B cell (primary cell): ENCODE measurements at regions not wholly inside any gene's neighbourhood (a gene's known extent, or its start where the extent isn't known, plus 50 kb on each side); places are given as distances from the start of the nearest gene placed in this dataset.

ENCODE experiments used
- ATAC-seq: fragments of 200-7000 bp; cut with Tn5 transposase; one replicate; pipeline ENCODE4 v1.10.0; 2021; ENCODE audit warnings: low read depth, mild to moderate bottlenecking, moderate number of reproducible peaks, moderate library complexity
- CTCF ChIA-PET: fragments of 350-600 bp; sonication (Branson Sonifier 250); formaldehyde crosslinking; loops from one replicate; lab custom pipeline; 2021; ENCODE audit warnings: antibody characterized with exemption, inconsistent platforms; lab: Charles Lee
- POLR2A ChIA-PET: fragments of 350-600 bp; sonication (Branson Sonifier 250); formaldehyde crosslinking; loops from one replicate; lab custom pipeline; 2021; ENCODE audit warnings: antibody characterized with exemption; lab: Charles Lee
- DNase-seq: peaks from one replicate; pipeline ENCODE4 v3.0.0; 2013
- H2AFZ ChIP-seq: 2 replicates; pipeline ENCODE4 v1.6.1; 2012; ENCODE audit warnings: mild to moderate bottlenecking, low read depth, low read length; ENCODE audit not compliant: insufficient read depth, poor library complexity, severe bottlenecking
- H3K27ac ChIP-seq, 2 donors: 1 replicate in 1 of 2; 2 replicates in 1 of 2; pipeline ENCODE4 v1.5.1; 2012 to 2013; ENCODE audit warnings: low read length in 2 of 2, mild to moderate bottlenecking in 2 of 2, moderate library complexity in 1 of 2
- H3K27me3 ChIP-seq, 4 experiments: fragments of 200-600 bp in 1 of 4; sonication (generic) in 1 of 4; replicated peaks in 1 of 4; 1 replicate in 2 of 4; 2 replicates in 2 of 4; pipeline versions ENCODE4 v1.6.1 to v1.7.0; 2013 to 2016; ENCODE audit warnings: low read length in 3 of 4, mild to moderate bottlenecking in 2 of 4, mixed read lengths in 1 of 4, moderate library complexity in 1 of 4; ENCODE audit not compliant: insufficient read depth in 4 of 4, control insufficient read depth in 3 of 4; ENCODE audit errors: control extremely low read depth in 1 of 4
- H3K36me3 ChIP-seq, 2 experiments: replicated peaks in 1 of 2; 1 replicate in 1 of 2; 2 replicates in 1 of 2; pipeline versions ENCODE4 v1.6.1 to v1.7.1; 2013; ENCODE audit warnings: low read length in 1 of 2; ENCODE audit not compliant: insufficient read depth in 2 of 2, control insufficient read depth in 1 of 2; ENCODE audit errors: control extremely low read depth in 1 of 2, extremely low read depth in 1 of 2
- H3K4me1 ChIP-seq, 2 donors: fragments of 200-600 bp in 1 of 2; sonication (generic) in 1 of 2; 1 replicate in 1 of 2; 2 replicates in 1 of 2; pipeline versions ENCODE4 v1.5.1 to v1.6.1; 2013 to 2017; ENCODE audit warnings: low read length in 2 of 2; ENCODE audit not compliant: control insufficient read depth in 2 of 2, insufficient read depth in 2 of 2
- H3K4me2 ChIP-seq: replicated peaks from 2 replicates; pipeline ENCODE3; 2012; ENCODE audit warnings: mild to moderate bottlenecking, low read depth, low read length; ENCODE audit not compliant: poor library complexity, severe bottlenecking
- H3K4me3 ChIP-seq, 5 experiments: fragments of 200-600 bp in 1 of 5; sonication (generic) in 1 of 5; 1 replicate in 3 of 5; 2 replicates in 2 of 5; pipeline versions ENCODE4 v1.5.1 to v1.7.0; 2011 to 2016; ENCODE audit warnings: low read length in 4 of 5, mild to moderate bottlenecking in 4 of 5, low read depth in 2 of 5, control low read depth in 1 of 5, moderate library complexity in 1 of 5; ENCODE audit not compliant: insufficient read depth in 1 of 5; ENCODE audit errors: control extremely low read depth in 1 of 5, extremely low read depth in 1 of 5
- H3K79me2 ChIP-seq: fragments of 200-600 bp; sonication (generic); one replicate; pipeline ENCODE4 v1.6.0; 2016; ENCODE audit warnings: low read length; ENCODE audit not compliant: control insufficient read depth, insufficient read depth
- H3K9ac ChIP-seq: fragments of 200-600 bp; sonication (generic); 2 replicates; pipeline ENCODE4 v1.6.1; 2017; ENCODE audit warnings: mild to moderate bottlenecking, low read length, moderate library complexity
- H3K9me3 ChIP-seq, 3 donors: one replicate each; pipeline versions ENCODE4 v1.6.1 to v1.7.1; 2013; ENCODE audit warnings: low read length in 2 of 3; ENCODE audit not compliant: control insufficient read depth in 2 of 3, insufficient read depth in 1 of 3; ENCODE audit errors: control extremely low read depth in 1 of 3
- H4K20me1 ChIP-seq: 2 replicates; pipeline ENCODE4 v1.6.0; 2012; ENCODE audit warnings: mild to moderate bottlenecking, low read length; ENCODE audit not compliant: insufficient read depth, control insufficient read depth, poor library complexity, severe bottlenecking
- H3K27ac Mint-ChIP-seq: one replicate; pipeline ENCODE4 v1.8.0; 2021; ENCODE audit warnings: mixed read lengths
- H3K27me3 Mint-ChIP-seq: one replicate; pipeline ENCODE4 v1.8.0; 2021; ENCODE audit warnings: mixed read lengths
- H3K4me1 Mint-ChIP-seq: one replicate; pipeline ENCODE4 v1.8.0; 2021; ENCODE audit warnings: mixed read lengths
- H3K4me3 Mint-ChIP-seq: one replicate; pipeline ENCODE4 v1.8.0; 2021; ENCODE audit warnings: mixed read lengths
- H3K9me3 Mint-ChIP-seq: one replicate; pipeline ENCODE4 v1.8.0; 2022; ENCODE audit warnings: mixed read lengths; ENCODE audit not compliant: insufficient read depth
- EZH2 ChIP-seq: IDR thresholded peaks from 2 replicates; pipeline ENCODE4 v1.6.1; 2012; ENCODE audit warnings: borderline replicate concordance, low read depth, mild to moderate bottlenecking, moderate library complexity, low read length; ENCODE audit not compliant: insufficient read depth, poor library complexity, severe bottlenecking
- WGBS: methylation state at CpG from one replicate; pipeline ENCODE4 v1.1.5; 2013; ENCODE audit warnings: missing lambda C conversion rate; ENCODE audit not compliant: insufficient coverage; 5-methylcytosine and 5-hydroxymethylcytosine counted together
- intact Hi-C: fragments of 100-400 bp; cut with micrococcal nuclease; formaldehyde crosslinking; loops from one replicate; pipeline ENCODE4 v1.10.0; 2022
- TF ChIP-seq, protein P1 (sequence below): fragments of 200-600 bp; IDR thresholded peaks from one replicate; pipeline ENCODE4 v1.8.0; 2022; ENCODE audit warnings: antibody characterized with exemption, mild to moderate bottlenecking

DNA sequence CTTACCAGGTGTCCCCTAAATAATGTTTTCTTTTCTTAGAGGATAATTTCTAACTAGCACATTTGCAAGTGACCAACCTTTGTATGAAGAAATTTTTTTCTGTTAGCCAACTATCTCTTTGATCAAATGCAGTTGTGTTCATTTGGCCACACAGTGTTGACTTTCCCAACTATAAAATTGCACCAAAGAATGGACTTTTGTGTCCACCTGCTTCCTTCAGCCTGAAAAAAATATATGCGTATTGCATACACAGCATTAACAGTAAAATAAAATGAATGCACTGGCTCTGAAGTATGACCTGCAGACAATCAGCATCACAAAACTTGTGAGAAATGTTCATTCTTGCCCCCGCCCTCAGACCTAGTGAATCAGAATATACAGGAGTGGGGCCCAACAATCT, 342.0 kb downstream of the SEC23A start:
- Mint-ChIP-seq H3K27me3 (no peaks in the 10 kb centered on the region), H3K9me3 (no peaks in the 10 kb centered on the region), H3K4me3 (no peak overlapping the region), H3K27ac (no peak overlapping the region), H3K4me1 (no peaks in the 10 kb centered on the region)
- no peak overlapping the region for H3K4me3 ChIP-seq
- no peaks in the 10 kb centered on the region for H3K36me3 ChIP-seq
- ATAC-seq (no peak), DNase-seq (no peak)
- no peak overlapping the region for H3K4me2 ChIP-seq
- H3K27me3 ChIP-seq, result no peaks in the 10 kb centered on the region
- no CpG with 5 or more reads among the region's 2 CpGs for WGBS
- H3K9ac ChIP-seq, result no peak overlapping the region
- H3K9me3 ChIP-seq, result peaks cover 0 to 5% (median 0%) of the 10 kb centered on the region in 3 donors
- intact Hi-C loops, result no loop called here
- no peaks in the 10 kb centered on the region for H4K20me1 ChIP-seq
- ChIA-PET POLR2A (no interaction called here), CTCF (no interaction called here)
- H3K27ac ChIP-seq, result no peak overlapping the region
- H2AFZ ChIP-seq, result no peak overlapping the region
- no peaks in the 10 kb centered on the region for H3K4me1 ChIP-seq
- H3K79me2 ChIP-seq, result no peaks in the 10 kb centered on the region
- TF ChIP-seq, protein P1, sequence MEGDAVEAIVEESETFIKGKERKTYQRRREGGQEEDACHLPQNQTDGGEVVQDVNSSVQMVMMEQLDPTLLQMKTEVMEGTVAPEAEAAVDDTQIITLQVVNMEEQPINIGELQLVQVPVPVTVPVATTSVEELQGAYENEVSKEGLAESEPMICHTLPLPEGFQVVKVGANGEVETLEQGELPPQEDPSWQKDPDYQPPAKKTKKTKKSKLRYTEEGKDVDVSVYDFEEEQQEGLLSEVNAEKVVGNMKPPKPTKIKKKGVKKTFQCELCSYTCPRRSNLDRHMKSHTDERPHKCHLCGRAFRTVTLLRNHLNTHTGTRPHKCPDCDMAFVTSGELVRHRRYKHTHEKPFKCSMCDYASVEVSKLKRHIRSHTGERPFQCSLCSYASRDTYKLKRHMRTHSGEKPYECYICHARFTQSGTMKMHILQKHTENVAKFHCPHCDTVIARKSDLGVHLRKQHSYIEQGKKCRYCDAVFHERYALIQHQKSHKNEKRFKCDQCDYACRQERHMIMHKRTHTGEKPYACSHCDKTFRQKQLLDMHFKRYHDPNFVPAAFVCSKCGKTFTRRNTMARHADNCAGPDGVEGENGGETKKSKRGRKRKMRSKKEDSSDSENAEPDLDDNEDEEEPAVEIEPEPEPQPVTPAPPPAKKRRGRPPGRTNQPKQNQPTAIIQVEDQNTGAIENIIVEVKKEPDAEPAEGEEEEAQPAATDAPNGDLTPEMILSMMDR, result no peak
- no peak for TF ChIP-seq EZH2

DNA sequence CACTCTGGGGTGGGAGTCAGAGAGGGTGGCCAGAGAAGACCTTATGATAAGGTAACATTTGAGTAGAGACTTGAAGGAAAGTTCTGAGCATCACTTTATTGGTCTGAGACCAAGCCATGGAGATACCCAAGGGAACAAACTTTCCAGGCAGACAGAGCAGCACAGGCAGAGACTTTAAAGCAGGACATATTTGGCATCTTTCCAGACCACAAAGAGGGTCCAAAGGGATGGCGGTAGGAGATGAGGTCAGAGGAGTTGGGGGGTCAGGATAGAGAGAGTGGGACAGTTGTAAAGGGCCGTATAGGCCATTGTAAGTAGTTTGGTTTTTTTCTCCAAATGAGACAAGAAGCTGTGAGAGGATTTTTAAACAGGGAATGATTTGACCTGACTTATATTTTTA, 344.4 kb downstream of the SEC23A start:
- Histone ChIP-seq H3K9me3 (no peaks in the 10 kb centered on the region), H2AFZ (no peak overlapping the region), H3K27ac (no peak overlapping the region), H3K9ac (no peak overlapping the region), H3K4me3 (no peak overlapping the region), H3K79me2 (no peaks in the 10 kb centered on the region), H4K20me1 (no peaks in the 10 kb centered on the region), H3K27me3 (no peaks in the 10 kb centered on the region), H3K4me1 (no peaks in the 10 kb centered on the region), H3K36me3 (no peaks in the 10 kb centered on the region), H3K4me2 (no peak overlapping the region)
- CTCF ChIA-PET, result no interaction called here
- no peak for TF ChIP-seq EZH2
- TF ChIP-seq, protein P1, result no peak
- Mint-ChIP-seq H3K9me3 (no peaks in the 10 kb centered on the region), H3K27ac (no peak overlapping the region), H3K4me3 (no peak overlapping the region), H3K4me1 (no peaks in the 10 kb centered on the region), H3K27me3 (no peaks in the 10 kb centered on the region)
- 65% methylated on average over 2 of the region's 2 CpGs for WGBS
- ATAC-seq, result no peak
- intact Hi-C loops, result no loop called here
- DNase-seq, result no peak
- POLR2A ChIA-PET, result no interaction called here
